GM19463 (cell line): ENCODE measurements at regions not wholly inside any gene's neighbourhood (a gene's known extent, or its start where the extent isn't known, plus 50 kb on each side); places are given as distances from the start of the nearest gene placed in this dataset.
"Not testable (repeated sequence)": the region's sequence is repeated elsewhere in the genome, so short reads cannot be mapped to it uniquely, and the experiment has no call there.

Experiments used
- ATAC-seq: cut with Tn5 transposase; IDR thresholded peaks from one replicate; pipeline ENCODE4 v1.9.1; 2021; ENCODE audit warnings: mild to moderate bottlenecking, moderate library complexity; ENCODE audit not compliant: unreplicated experiment

- no peak for ATAC-seq
Measured at GRCh38 chr13:86567119-86567518, 767.9 kb upstream of the SLITRK6 start.

GRCh38 chr13:86569119-86569518 is 769.9 kb upstream of the SLITRK6 start:
- no peak for ATAC-seq

DNA sequence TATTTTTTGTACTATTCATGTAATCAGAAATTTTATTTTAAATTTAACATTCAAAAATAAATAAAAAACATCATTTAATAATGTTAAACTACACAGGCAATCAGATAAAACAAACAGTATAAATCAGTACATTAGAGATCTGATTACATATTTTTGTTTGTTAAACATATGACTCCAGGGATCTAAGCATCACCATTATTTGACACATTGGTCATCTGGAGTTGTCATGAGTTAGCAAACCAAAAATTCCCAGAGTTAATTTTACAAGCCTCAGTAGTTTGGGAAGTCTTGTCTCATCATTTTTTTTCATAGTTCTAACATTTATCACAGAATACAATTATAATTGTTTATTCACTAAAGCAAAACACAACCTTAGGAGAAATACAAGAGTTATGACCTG is 770.8 kb upstream of the SLITRK6 start:
- ATAC-seq: no peak

DNA sequence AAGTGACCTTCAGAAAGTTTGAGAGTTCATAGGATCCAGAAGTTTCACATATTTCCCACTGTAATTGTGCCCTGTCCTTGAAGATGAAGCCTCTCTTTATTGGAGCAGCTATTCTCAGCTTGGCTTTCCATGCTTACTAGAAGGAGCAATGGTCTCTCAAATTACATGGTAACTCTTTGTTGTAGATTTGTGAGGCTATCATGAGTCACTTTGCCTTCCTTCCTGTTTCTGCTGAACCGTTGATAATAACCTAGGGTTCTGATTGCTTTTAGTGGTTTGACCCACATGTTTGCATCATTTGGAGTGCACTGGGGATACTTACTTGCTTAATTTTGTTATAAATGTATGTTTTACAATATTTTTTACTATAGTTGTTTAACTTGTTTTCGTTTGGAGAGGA is 772.9 kb upstream of the SLITRK6 start:
- no peak for ATAC-seq

- no peak for ATAC-seq
Measured at GRCh38 chr13:86579662-86580061, 780.4 kb upstream of the SLITRK6 start.

- no peak for ATAC-seq
Measured at GRCh38 chr13:86581706-86582105, 782.5 kb upstream of the SLITRK6 start.

DNA sequence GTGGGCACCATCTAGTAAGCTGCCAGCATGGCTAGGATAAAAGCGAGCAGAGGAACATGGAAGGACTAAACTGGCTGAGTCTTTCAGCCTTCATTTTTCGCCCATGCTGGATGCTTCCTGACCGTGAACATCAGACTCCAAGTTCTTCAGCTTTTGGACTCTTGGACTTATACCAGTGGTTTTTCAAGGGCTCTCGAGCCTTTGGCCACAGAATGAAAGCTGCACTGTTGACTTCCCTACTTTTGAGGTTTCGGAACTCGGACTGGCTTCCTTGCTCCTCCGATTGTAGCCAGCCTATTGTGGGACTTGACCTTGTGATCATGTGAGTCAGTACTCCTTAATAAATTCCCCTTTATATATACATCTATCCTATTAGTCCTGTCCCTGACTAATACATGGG is 785.1 kb upstream of the SLITRK6 start:
- no peak for ATAC-seq

GRCh38 chr13:86585835-86586234 is 786.6 kb upstream of the SLITRK6 start:
- ATAC-seq: no peak

GRCh38 chr13:86591862-86592261 is 792.6 kb upstream of the SLITRK6 start:
- no peak for ATAC-seq

GRCh38 chr13:86601351-86601750 is 802.1 kb upstream of the SLITRK6 start:
- no peak for ATAC-seq

- ATAC-seq: no peak
Measured at GRCh38 chr13:86606264-86606663, 807.0 kb upstream of the SLITRK6 start.

GRCh38 chr13:86608701-86609100 is 809.5 kb upstream of the SLITRK6 start:
- no peak for ATAC-seq

DNA sequence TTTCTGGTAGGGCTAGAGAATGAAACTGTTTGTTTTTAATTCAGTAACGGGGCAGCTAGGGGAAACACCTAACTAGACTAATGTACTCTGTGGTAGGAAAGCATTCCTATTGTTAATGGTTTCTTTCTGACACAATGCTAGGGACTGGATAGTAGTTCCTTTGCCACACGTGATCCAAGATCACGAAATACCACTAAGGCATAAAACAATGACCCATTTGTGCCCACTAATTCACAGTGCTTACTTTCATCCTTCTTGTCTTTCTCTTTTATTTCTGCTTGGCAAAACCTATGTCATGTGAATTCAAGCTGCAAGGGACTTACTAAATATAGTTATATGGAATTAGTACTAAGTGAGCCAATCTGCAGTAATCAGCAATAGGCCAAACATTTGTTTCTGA is 834.1 kb upstream of the SLITRK6 start:
- no peak for ATAC-seq

DNA sequence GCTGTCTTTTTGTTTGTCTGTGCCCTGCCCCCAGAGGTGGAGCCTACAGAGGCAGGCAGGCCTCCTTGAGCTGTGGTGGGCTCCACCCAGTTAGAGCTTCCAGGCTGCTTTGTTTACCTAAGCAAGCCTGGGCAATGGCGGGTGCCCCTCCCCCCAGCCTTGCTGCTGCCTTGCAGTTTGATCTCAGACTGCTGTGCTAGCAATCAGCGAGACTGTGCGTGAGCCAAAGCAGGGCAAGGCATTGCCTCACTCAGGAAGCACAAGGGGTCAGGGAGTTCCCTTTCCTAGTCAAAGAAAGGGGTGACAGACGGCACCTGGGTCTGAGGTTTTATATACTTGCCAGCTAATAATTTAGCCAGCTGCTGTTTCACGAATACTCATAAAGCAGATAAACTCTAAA is 852.0 kb upstream of the SLITRK6 start:
- not testable (repeated sequence) for ATAC-seq

- no peak for ATAC-seq
Measured at GRCh38 chr13:86653009-86653408, 853.8 kb upstream of the SLITRK6 start.

- no peak for ATAC-seq
Measured at GRCh38 chr13:86655561-86655960, 856.3 kb upstream of the SLITRK6 start.

GRCh38 chr13:86660090-86660489 is 860.9 kb upstream of the SLITRK6 start:
- no peak for ATAC-seq

DNA sequence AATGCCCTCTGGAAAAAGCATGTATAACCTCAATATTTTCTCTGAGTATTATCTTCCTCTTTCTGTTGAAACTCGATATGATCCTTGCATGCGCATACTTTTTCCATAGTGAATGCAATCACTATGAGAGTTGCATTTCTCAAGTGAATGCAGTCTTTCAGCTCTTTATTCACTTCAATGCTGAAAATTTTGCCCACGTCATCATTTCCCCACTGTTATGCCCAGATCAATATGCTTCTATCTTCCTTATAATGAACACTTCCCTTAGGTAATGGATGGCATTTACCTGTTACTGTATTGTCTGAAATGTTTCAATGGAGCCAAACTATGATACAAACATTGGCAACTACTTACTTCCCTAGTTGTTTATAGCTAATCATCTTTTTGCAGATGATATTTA is 866.6 kb upstream of the SLITRK6 start:
- ATAC-seq: no peak

DNA sequence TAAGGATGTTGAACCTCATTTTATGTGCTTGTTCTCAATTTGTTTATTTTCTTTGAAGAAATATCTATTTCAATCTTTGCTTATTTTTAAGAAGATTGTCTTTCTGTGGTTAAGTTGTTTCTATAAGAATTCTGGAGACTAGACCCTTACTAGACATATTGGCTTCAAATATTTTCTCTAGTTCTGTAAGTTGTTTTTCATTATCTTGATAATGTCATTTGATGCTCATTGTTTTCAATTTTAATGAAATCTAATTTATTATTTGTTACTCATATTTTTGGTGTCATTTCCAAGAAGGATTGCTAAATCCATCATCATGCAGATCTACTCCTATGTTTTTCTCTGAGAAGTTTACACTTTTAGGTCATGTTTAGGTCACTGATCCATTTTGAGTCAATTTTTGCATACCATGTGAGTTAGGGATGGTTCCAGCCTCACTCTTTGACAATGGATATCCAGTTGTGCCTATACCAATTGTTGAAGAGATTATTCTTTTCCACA is 874.8 kb upstream of the SLITRK6 start:
- no peak for ATAC-seq

- ATAC-seq: no peak
Measured at GRCh38 chr13:86681223-86681622, 882.0 kb upstream of the SLITRK6 start.

DNA sequence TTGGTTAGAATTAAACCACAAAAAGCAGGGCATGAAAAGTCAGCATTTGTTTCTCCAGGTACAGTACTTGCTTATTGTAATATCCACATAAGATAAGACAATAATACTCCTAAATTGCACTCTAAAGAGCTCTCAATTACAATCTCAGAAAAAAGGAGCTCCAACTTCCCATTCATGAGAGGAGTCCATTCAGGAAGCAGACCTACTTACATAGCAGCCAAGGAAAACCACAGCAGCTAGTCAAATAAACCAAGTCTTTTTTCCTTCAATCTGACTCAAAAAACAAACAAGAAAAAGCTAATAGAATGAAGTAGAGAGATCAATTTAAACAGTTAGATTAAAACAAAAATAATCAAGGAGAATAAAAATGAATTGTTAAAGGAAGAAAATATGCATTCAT is 885.2 kb upstream of the SLITRK6 start:
- no peak for ATAC-seq

DNA sequence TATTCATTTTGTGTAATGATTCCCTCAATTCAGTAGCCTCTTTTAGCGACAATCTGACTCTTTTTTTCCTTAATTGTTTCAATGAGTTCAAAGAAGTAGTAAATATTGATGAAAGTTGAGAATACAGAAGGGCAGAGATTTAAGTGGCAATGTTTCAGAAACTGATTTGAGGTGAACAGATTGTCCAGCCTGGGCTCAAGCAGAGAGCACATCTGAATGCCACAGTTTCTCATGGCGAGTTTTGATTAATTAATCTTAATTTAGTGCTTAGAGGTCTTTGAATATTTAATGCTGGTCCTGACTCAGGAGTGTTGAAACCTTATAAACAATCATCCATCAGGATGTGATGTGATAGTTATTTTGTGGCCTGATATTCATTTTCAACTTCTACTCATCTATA is 890.7 kb upstream of the SLITRK6 start:
- no peak for ATAC-seq

DNA sequence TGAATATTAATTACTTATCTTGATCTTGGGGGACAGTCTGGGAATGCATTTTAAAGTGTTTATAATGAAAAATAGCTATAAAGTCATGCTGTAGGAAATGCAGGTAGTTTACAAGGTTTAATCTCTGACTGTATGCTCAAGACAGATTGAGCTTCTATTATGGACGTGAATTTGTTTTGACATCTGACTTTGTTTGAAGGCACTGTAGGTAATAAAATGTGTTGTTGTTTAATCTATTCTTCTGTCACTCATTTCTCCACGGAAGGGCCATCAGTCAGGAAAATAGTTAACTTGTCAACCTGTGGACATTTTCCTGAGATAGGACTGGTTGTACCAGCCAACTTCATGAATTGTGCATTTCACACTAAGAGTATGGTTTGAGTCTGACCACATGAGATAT is 893.1 kb upstream of the SLITRK6 start:
- no peak for ATAC-seq

- ATAC-seq: no peak
Measured at GRCh38 chr13:86710013-86710412, 910.8 kb upstream of the SLITRK6 start.
